GM19452 (cell line): ENCODE measurements at regions not wholly inside any gene's neighbourhood (a gene's known extent, or its start where the extent isn't known, plus 50 kb on each side); places are given as distances from the start of the nearest gene placed in this dataset.

Experiments
- ATAC-seq: cut with Tn5 transposase; IDR thresholded peaks from one replicate; pipeline ENCODE4 v1.9.1; 2021; ENCODE audit not compliant: unreplicated experiment

DNA sequence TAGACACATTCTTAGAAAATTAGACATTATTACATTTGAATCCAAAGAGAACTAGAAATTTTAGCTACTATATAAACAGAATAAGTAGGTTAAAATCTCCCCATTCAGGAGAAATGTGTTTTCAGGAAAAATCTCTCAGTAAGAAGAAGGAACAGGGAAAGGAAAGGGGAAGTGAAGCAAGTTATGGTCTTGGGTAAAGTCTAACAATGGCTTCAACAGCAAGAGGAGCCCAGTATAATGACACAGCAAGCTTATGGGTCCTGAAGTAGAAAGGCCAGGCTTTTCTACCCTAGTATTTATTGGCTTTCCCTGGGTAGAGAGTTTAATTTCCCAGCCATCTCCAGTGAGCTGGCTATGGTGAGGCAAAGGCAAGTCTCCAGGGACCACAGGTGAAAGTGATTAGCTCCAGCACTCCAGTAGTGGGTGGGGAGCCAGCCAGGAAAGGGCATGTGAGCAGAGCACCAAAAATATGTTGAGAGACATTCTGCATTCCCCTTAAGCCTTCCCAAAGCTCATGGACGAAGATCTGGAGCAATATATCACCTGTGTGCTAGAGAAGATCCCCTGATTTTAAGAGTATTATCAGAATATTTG, 981.7 kb downstream of the NR2F1-AS1 start:
- ATAC-seq = no peak

- ATAC-seq = no peak
Observed at GRCh38 chr5:92594031-92594430, 987.0 kb downstream of the NR2F1-AS1 start.

- no peak for ATAC-seq
Observed at GRCh38 chr5:92588876-92589275, 992.1 kb downstream of the NR2F1-AS1 start.

GRCh38 chr5:92581690-92582089, 999.3 kb downstream of the NR2F1-AS1 start:
- no peak for ATAC-seq

- no peak for ATAC-seq
Observed at GRCh38 chr5:92581249-92581648, 999.8 kb downstream of the NR2F1-AS1 start.

GRCh38 chr5:92580814-92581213, 1000.2 kb downstream of the NR2F1-AS1 start:
- no peak for ATAC-seq

DNA sequence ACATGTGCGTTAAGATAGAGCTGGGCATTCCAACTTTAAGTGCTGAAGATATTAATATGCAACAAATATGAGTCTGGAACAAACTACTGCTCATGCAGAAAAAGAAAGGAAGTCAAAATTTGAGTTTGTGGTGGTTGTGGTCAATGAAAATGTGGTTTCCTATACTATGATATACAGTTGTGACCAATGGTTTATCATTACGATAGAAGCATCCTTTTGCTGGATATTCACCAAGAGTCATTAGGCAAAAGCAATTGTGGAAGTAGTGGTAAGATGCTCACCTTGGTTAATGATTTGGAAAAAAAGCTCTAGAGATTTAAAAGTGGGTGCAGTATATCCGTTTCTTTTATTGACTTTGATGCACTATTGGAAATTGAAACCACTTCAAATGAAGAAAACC, 1007.0 kb downstream of the NR2F1-AS1 start:
- ATAC-seq = no peak

- no peak for ATAC-seq
Observed at GRCh38 chr5:92568522-92568921, 1012.5 kb downstream of the NR2F1-AS1 start.

DNA sequence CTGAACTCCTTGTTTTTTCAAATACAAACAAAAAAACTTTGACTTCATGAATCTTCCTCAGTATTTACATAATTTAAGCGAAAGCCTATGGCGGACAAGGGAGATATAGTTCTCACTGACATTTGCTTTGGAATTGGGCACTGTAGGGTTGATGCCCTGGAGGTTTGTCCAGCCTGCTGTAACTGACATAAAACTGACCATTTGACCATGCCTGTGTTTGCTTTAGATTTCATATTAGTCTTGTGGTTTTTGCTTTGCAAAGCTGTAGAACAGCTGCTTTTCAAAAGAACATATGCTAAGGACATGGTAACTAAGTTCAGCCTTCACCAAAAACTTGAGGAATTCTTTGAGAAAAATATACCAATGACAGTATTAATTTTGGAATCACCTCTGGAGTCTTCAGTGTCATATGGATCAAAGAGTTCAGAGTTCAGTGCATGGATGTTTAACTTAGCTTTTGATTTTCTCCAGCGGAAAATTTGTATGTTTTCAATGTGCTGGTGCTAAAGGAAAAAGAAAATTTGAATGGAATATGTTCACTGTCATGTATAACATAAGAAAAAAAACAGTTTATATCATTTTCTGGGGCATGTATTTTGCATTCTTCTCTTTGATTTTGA, 1013.1 kb downstream of the NR2F1-AS1 start:
- ATAC-seq = no peak

- no peak for ATAC-seq
Observed at GRCh38 chr5:92566113-92566786, 1014.8 kb downstream of the NR2F1-AS1 start.

DNA sequence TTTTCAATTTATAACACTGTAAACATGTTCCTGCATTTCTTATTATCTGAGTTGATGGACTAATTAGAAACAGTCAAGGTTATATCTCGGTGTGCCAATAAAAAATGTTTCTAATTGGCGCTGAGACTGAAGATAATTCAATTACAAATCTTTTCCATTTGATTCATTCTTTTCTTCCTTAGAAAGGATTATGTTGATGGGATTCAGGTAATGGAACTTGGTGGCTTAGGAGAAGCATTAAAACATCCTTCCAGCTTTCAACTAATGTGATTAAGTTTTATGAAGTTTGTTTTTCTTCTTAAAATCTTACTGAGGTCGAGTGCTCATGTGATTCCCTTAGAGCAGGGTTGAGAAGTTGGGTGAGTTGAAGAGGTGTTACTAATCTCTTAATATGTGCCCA, 1015.3 kb downstream of the NR2F1-AS1 start:
- no peak for ATAC-seq

DNA sequence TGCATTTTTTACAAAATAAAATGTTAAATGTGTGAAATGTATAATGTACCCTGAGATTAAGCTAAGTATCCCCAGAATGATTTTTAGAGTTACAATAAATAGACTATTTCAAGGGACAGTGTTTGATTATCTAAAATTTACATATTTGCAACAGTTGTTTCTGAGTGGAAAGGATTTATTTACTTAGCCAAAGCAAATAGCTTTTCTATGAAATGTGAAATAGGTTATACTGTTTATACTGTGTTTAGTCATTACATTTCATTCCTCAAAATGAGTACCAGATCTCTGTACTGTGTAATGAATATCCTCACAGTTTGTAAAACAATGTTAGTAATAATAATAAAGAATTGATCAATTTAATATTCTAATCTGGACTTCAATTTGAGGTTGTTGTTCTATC, 1019.0 kb downstream of the NR2F1-AS1 start:
- ATAC-seq = no peak

DNA sequence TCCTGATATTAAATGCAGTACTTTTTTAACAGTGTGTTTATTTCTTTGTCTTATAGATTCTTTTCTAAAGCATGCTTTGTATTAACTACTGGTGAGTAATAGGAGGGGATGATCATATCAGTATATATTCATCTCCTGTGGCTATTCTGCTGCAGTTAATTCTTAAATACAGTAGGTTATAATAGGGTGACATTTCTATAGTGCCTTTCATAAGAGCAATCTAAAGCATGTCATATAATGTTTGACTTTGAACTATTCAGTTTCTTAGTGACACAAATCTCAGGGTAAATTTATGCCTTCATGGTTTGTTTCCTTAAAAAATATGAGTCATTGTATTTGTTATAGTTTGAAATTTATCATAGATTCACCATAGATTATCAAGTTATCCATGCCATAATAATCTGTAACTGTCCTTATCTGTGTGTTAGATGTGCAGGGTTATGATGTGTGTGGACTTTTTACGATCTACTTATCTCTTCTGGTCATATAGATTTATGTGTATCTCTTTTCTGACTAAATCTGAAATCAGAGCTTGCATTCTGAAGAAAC, 1019.5 kb downstream of the NR2F1-AS1 start:
- ATAC-seq = no peak

DNA sequence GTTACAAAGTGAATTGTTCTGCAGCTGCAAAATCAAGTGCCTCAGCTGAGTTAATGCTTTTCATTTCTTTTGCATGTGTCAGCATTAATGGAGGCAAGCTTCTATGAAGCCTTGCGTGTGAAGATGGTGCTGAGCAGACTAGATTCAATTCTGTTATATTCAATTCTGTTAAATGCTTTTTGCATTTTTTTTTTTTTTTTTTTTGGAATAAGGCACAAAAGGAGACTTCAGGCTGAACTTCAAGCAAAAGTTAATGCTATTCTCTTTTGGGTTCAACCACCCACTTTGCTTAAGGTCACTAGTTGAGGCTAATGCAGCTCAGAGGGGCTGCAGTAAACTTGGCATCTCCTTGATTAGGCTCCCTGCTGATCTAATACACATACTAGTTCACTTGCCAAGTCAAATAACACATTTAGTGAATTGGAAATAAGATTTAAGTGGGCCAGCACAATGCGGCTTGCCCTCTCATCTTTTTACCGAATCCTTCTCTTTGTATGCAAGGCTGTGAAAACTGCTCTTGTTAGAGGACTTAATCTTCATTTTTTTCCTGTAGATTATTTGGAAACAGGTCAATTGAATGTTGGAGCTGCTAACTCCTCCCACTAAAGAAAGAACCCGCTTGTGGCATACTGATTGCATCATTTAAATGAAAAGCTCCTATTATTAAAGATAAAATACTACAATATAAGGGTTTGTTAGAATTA, 1020.2 kb downstream of the NR2F1-AS1 start:
- no peak for ATAC-seq

DNA sequence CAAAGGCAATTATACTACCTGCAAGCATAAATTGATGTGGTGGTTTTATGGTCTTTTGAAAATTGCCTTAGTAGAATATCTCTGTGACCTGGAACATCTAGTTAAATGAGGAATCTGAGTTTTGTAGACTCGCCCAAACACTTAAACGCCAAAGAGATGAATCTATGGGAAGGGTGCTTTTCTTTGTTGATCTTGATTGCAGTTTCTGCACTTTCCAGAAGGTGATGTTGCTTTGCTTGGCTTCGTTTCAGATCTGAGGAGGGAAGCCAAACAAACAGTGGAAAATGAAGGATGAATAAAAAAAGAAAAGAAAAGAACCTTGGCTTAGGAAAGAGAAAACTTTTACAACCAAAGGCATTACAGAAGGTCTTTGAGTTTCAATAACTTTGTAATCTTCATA, 1021.2 kb downstream of the NR2F1-AS1 start:
- no peak for ATAC-seq

GRCh38 chr5:92559331-92559730, 1021.7 kb downstream of the NR2F1-AS1 start:
- no peak for ATAC-seq

- no peak for ATAC-seq
Observed at GRCh38 chr5:92556747-92557146, 1024.3 kb downstream of the NR2F1-AS1 start.

DNA sequence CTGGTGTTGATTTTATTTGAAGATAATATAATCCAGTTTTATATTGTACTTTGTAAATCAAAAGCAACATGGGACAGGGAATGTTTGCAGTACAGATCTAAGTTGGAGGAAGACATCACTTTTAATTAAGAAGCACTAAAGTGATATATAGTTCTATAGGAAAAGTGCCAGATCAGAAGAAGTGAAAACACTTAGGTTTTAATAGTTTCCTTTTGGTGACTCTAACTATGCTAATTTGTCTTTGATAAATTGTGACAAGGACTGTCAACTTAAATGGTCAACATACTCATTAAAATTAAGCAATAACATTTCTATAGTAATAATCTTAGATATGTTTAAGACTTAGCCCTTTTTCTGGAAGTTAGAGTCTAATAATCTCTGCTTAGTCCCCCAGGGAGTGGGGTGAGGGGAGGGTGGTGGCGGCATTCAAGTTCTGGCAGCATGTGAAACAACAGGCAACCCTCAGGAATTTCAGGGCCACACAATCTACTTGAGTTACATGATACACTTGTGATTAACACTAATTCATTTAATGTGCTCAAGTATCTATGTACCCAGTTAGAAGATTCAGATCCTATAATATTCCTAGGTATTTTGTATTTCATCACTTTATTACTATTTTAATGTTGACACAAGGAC, 1026.5 kb downstream of the NR2F1-AS1 start:
- ATAC-seq = no peak

DNA sequence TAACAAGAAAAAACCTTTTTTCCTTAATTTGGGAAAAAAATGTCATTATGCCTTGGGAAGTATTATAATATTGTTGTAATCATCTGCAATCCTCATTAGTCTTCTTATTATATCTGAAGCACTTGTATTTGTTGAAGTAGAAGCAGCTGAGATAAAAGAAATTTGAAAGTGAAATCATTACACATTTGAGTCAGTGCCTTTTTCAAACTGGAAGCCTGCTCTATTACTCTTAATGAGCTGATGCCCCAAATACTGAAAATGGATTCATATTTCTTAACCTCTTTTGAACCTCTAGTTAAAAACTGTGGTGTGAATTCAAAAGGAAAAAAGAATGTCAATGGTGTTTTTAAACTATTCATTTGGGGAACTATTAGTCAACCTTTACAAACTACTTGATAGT, 1027.7 kb downstream of the NR2F1-AS1 start:
- no peak for ATAC-seq

- no peak for ATAC-seq
Observed at GRCh38 chr5:92552206-92553160, 1028.5 kb downstream of the NR2F1-AS1 start.
